ENCODE measurements at regions not wholly inside any gene's neighbourhood (a gene's known extent, or its start where the extent isn't known, plus 50 kb on each side); places are given as distances from the start of the nearest gene placed in this dataset.

DNA sequence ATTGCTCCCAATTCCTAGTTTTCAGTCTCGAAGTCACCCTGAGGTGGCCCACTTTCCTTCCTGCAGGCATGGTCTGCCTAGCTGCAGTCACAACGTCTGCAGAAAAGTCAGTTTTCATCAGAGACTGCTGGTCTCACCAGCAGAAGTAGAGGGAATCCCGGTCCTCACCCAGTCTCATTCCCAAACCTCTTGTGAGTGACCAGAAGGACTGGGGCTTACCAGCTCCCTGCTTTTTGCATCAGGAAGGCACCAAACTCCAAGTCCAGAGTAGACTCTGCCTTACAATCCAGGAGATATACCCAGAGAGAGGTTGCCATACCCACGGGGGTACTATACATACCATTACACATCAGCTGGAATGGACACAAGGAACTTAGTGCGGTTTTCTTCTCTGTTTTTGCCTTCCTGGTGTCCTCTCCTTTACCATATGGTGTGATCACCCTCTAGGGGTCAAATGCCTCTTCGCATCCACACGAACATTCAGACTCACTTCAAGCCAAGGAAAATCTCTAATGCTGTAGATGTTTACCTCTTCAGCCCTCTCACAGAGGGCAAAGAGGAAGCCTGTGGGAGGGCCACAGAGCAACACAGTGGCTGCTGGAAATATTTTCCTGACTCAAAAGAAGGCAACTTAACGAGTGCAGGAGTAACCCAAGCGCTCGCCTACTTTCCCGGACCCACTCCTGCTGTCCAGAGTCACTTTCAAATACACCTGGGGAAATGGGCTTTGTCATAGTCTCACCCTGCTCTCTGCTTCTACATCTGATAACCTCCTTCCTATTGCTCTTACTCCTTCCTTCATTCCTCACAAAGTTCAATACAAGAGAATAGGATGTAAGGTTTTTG lies 220.9 kb downstream of the C7orf25 start:
- TF ChIP-seq SPI1 (IDR thresholded peaks at IDR 0.05; ENCODE audit: low read depth, low read length) (no peak), POLR2A (IDR thresholded peaks at IDR 0.05; ENCODE audit: low read depth, low read length) (no peak), POLR2AphosphoS5 (IDR thresholded peaks at IDR 0.05; ENCODE audit: low read depth, low read length) (no peak)
